Mucosa of gallbladder (tissue), 1 donor: ENCODE measurements at regions not wholly inside any gene's neighbourhood (a gene's known extent, or its start where the extent isn't known, plus 50 kb on each side); places are given as distances from the start of the nearest gene placed in this dataset.

Experiments
- DNase-seq: peaks from one replicate; pipeline ENCODE4 v3.0.0-alpha.2; 2020; ENCODE audit warnings: low spot score
- donor health status: DM: no; HTN: no; CAD: no.

DNA sequence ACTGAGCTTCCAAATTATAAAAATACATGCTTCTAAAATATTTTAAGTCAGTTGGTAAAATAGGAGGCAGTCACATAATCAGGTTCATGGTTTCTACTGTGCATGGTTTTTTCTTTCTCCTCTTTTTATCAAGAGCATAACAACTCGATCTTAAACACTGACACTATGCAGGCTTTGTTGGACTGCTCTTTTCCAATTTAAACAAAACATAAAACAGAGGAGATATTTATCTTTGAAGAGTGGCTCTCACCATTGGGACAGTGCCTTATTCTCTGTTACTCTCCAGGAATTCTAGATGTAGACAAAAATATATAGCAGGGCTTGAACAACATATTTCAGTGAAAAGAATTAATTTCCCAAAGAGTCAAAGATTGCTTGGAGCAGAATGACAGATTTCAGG lies 883.5 kb upstream of the ADGRL2 start:
- DNase-seq, result no peak

DNA sequence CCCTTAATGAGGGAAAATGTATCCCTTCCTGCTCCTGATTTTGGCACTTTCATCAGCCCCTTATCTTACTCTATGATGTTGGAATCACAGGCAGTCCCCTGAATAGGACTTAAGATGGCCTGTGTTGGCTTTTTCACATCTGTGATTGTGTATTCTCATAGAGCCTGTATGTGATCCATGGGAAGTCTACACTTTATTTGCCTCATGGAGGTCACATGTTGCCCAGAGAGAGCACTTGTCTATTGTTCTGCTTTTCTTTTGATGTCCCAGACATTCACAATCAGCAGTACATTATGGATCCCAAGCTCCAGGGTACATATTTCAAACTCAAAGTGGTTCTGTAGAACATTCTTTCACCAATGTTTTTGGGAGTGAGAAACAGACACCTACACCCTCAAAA lies 885.2 kb upstream of the ADGRL2 start:
- no peak for DNase-seq

DNA sequence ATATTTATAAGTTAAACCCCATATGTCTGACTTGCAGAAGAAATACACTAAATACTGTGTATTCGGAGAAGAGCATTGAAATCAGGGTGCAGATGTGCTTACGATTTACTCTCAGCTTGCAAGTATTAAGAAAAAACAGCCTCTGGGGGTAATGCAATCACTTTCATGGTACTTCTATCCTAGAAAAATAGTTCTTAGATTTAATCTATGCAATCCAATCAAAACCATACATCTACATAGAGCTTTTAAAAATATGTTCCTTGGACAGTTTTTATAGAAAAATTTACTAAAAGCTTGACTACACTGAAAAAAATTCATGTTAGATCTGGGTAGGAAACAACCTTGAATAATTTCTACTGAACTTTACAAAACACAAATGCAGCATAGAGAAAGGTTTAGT lies 890.3 kb upstream of the ADGRL2 start:
- DNase-seq, result no peak

DNA sequence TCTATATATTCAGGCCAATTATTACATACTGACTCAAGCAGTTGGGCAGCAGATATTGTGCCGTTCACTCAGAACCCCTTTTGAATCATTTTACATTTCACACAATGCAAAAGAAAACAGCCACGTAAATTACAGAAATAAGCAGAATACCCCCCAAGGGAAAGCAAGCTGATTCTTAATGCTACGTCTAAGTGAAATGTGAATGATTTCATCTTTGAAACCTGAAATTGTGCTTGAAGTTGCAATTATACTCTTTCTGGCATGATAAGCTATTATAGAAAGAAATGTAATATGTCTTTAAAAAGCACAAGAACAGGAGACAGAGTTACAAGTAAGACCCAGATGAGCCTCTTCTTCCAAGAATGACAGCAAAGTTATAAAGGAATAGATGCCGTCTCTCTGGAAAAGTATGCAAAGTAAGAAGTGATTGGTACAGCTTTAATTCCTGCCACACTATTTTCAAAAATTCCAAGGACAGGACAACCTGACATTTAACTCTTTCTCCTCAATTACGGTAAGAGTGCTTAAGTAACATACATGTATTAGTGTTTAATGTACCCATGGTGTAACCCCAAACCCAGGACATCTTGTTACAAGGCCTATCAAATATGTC lies 891.5 kb upstream of the ADGRL2 start:
- no peak for DNase-seq

DNA sequence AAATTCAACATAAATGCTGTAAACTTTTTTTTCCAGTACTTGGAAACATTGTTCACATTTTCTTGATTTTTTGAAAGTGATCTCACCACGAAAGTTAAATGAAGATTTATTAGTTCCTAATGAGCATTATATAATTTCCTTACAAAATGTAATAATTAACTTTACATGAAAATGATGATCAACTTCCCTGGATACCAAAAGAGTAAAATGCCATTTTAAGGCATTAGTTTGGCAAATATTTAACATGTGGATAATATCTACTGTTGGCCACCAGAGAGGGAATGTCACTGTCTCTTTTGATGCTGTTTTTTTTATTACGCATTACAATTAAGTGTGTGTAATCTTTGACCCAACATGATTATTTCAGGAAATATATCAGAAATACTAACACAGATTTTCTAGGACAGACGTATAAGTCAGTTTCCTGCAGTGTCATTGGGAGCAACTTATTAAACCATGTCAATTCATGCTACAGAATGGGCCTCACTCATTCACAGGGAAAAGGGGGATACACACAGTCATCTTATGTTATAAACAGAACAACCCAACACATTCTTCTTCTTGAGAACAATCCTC lies 903.9 kb upstream of the ADGRL2 start:
- DNase-seq, result no peak

DNA sequence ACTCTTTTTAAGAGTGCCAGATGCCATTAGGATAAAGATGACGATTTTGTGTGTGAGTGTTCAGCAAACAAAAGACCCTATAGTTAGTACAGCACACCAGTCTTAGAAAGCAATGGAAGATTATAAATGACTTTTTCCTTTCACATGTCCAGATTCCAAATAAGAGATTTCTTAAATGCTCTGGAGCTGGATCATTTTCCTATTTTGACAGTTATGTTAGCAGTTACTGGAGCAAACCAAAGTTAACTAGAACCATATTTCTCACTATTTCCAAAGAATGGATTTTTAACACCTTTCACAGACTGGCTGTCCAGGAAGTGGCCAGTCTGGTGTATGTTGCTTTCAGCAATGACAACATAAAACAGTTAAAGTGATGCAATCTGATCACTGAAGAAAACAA lies 905.8 kb upstream of the ADGRL2 start:
- DNase-seq, result no peak

DNA sequence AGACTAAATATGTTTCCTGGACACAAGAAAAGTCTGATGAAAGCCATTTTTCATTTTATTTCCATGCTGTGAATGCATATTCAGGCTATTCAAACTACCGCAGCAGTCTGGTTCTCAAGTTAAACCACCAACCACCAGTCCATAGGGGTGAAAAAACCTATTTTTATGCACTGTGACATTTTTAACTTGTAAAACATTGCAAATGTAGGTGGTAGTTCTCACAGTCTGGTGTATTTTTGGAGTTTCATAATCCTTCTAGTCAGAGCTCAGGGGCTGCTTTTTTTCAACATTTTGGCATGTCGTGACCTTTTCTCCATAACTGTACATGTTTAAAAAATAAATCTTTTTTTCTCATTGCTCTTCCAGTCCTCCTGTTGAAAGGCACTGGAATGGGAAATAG lies 907.6 kb upstream of the ADGRL2 start:
- DNase-seq, result peak; percentile 40

DNA sequence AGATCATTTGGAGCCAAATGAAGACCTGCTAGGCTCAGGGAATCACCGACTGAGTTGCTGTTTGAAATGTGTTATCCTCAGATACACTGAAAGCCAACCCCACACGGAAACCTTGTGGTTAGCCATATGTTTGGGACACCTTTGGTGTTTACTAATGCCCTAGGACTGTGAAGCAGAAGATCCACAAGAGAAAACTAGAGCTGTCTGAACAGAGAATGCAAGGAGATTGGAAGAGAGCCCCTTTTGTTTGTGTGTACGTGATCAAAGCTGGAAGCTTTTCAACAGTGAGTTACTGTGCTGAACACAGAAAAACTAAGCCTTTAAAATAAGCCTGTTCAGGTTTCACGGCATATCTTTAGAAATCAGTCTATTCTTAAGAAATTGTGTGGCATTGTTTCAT lies 908.2 kb upstream of the ADGRL2 start:
- DNase-seq, result no peak

DNA sequence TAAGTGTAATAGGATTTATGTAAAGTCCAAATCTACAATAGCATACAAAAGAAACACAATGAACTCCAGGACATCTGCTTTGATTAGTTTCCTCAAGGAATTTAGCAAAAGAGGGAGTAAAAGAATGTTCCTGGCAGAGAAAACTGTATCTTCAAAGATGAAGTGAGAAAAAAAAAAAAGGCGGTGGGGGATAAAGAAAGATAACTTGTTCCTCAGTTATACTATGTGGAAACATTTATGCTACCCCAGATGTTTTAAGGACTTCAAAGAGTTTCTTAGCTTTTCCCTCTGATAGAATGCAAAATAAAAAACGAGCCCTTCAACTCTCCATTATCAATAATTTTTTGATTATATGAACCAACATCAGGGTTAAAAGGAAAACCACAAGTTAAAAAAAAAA lies 908.9 kb upstream of the ADGRL2 start:
- no peak for DNase-seq

DNA sequence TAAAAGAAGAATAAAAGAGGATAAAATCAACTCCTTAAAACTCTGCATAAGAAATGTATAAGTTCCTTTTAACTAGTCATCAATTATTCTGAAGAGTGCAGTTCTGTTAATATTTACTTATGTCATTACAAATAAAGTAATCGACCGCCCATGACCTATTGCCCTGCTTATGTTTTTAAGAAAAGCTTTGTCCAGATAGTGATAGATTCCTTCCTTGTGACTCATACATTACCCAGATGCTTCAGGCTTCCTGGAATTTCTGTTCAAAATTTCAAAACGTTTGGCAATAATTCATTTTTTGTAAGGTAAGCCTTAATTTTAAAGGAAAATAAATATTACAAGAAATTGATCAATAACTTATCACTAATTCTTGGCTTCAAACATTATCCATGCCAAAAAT lies 918.2 kb upstream of the ADGRL2 start:
- peak; percentile 77 for DNase-seq

DNA sequence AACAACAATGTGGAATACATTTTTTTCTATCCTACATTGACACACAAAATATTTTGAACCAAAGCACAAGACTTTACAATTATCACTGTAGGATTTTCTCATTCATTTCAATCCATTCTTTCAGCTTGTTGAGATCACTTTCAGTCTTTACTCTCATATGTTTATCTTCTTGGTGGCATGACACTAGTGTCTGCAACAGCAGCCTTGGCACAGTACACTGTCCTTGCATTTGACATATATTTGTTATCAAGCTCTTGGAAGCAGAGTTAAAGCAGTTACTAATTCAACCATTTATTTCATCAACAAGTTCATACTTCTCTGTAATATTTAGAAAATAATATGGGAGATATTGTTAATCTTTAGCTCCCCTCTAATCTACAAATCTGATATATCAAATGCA lies 922.4 kb upstream of the ADGRL2 start:
- no peak for DNase-seq

DNA sequence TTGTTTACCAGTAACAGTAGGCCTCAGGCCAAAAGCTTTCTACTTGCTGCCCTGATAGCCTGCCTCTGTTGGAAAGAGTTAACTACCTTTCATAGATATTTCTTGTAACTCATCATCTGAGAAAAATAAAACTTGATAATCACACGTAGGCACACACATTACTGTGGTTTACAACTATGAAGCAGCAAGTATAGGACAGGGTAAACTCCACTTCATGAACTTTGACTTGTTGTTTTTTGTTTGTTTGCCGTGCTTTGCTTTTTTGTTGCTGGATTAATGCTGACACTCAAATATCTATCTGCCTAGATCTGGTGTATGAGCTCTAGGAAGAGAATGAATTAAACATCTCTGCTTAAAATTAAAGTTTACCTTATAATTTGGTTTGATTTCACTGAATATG lies 924.7 kb upstream of the ADGRL2 start:
- no peak for DNase-seq

DNA sequence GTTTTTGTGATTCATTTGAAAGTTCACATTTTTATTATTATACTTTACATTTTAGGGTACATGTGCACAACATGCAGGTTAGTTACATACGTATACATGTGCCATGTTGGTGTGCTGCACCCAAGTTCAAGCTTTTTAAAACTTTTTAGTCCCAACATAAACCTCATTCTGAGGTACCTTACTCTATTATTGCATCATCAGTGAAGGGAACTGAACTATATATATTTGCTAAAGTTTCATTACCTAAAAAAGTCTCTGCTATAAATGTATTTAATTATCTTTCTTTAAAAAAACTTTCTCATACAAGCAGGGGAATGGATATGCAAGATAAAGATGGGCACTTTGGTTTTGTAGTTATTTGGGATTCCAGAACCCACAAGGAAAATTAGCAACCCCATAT lies 931.4 kb upstream of the ADGRL2 start:
- DNase-seq, result no peak

DNA sequence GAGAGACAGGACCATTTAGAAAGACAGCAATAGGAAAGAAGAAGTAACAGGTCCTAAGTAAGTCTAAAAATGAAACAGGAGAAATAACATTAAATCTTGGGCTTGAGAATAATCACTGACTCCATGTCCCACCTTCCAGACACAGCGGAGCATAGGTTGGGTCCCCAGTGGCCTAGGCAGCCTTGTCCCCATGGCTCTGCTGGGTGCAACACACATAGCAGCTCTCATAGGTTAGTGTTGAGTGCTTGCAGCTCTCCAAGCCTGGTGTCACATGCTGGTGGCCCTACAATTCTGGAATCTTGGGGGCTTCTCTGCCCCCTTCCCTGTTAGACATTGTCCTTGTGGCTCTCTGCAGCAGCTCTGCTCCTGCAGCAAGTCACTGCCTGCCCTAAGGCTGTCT lies 952.8 kb upstream of the ADGRL2 start:
- no peak for DNase-seq

DNA sequence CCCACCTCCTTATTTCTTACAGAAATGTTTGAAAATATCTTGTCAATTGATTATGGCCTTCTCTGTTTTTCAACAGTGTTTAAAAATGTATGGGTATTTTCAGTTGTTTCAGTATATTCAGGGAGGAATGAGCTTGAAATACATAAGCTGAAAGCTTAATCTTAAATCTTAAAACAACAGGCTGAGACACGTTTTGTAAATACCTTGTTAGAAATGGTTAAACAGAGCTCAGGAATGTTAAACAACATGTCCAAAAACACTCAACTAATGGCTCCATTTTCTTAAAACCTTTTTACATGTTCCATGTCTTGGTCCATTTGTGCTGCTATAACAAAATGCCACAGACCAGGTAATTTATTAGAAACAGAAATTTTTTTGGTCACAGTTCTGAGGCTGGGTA lies 953.8 kb upstream of the ADGRL2 start:
- DNase-seq, result no peak

DNA sequence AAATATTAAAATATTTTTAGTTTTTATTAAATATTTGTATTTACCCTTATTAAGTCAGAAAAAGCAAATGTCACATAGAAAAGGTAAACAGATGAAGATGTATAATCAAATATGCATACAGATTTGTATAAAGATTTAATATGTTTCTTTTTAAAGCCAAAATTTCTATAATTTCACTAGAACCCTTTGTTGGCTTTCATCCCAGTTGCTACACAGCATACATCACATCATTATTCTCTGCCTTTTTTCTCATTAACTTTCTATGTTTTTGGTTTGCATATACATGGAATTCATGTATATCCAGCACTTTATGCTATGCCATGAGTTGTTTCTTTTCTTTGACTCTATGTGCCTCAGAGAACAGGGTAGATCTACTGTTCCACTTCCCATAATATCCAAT lies 957.9 kb upstream of the ADGRL2 start:
- DNase-seq, result no peak

DNA sequence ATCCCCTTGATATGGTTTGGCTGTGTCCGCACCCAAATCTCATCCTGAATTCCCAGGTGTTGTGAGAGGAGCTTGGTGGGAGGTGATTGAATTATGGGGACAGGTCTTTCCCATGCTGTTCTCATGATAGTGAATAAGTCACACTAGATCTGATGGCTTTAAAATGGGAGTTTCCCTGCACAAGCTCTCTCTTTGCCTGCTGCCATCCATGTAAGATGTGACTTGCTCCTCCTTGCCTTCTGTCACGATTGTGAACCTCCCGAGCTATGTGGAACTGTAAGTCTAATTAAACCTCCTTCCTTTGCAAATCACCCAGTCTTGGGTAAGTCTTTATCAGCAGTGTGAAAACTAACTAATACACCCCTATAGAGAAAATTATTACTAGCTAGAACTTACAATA lies 959.5 kb upstream of the ADGRL2 start:
- no peak for DNase-seq

DNA sequence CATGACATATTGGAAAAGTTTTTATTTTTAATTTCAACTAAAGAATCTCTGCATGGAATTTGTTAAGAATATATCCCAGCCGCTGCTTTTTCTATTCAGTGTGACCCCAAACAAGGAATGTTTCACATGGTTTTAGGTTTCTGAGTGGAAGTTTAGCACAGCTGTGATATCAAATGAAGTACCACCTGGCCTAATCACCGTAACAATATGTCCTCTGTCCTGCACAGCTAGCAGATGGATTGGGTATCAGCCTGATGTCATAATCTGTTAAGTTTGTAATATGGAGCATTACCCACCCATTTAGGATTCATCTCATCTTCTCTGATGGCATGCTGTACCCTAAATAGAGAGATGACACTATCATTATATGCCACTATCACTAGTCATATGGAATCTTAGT lies 963.7 kb upstream of the ADGRL2 start:
- DNase-seq, result no peak

DNA sequence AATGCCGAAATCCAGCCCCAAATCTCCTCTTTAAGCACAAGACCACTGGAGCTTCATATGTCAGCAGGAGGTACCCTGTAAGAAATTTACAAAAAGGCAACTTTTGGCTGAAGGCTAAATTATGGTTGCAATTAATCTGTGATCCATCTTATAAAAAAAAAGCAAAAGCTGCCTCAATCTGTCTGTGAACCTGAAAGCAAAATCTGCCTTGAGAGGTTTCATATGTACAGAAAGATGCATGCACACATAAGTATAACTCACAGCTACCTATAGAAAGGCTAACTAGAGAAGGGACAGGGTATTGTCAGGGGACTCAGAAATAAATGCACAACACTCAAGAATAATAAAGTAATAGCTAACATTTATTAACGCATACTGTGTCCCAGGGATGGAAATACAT lies 964.2 kb upstream of the ADGRL2 start:
- no peak for DNase-seq

DNA sequence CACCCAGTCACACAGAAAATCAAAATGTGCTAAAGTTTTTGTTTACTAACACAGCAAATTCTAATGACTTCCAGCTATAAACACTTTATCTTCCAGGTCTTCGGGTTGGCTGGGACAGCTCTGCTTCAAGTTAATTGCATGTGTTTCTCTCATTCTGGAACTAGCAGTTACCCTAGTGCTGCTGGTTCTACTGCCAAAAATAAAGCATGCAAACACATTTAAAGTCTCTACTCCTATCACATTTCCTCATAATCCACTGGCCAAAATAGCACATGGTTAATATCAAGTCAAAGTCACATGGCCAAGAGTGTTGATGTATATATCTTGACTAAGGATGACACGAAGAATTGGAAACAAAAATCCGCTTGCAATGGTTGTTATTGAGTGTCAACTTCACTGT lies 973.1 kb upstream of the ADGRL2 start:
- no peak for DNase-seq

DNA sequence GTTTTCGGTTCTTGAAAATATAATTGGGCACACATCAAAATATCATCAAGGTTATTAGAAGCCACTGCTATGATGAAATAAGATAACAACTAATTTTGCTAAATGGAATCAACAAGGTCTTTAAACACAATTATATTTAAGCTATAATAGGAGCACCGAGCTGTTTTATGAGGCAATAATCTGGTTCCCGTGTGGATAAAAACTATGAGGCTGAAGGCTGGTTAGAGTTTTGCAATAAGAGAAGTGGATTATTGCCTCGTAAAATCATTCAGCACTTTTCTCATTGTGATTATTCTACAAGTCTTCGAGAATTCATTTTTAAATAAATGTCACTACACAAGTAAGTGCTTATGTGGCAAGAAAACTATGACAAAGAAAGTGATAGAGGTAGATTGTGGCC lies 975.7 kb upstream of the ADGRL2 start:
- DNase-seq, result no peak

DNA sequence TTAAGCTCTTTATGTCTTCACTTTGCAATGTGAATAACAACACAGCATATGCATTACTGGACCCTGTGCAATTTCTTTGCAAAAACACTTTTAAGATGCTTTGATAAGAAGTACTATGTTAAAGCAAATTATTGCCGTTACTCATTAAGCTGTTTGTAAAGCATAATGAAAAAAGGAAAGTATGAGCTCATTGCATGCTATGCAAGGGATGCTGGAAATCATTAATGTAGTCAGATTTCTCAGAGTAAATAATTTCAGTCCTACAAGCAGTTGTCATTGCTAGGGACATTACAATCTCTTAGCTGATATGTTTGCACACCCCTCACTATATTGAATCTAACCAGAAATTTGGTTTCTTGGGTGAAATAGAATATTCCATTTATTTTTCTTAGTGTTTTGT lies 982.5 kb upstream of the ADGRL2 start:
- no peak for DNase-seq

DNA sequence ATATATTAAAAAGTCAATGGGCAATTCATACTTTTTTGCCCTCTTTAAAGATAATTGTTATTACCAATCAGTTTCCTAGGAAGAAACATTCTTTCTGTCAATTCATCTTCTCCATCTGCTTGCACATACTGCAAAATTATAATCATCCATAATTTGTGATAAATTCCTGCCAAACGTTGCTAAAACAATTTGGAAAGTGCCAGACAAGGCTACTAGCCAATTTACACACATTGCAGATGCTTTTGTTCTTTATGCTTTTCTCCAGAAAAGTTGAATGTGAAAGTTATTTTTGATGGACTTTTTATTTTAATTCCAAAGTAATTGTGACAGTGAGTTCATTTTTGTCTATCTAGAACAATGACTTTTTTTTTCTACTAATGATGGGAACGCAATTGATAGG lies 992.8 kb upstream of the ADGRL2 start:
- no peak for DNase-seq

DNA sequence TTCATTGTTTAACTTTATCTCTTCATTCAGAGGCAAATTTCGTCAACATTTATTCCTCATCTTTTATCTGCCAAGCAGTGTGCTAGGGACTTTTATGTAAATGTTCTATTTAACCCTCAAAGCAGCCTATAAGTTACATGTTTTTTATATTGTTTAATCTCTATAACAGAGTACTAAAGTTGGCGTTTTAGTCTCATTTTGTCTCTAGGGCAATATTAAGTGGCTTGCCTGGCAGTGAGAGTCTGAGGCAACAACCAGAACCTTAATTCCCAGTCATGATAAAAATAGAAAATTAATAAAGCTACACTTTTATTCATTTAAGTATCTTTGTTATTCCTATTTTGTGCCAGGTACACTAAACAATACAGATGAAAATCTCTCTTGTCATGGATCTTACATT lies 994.3 kb upstream of the ADGRL2 start:
- DNase-seq, result no peak
